Right lobe of liver (tissue), 4 donors: ENCODE measurements at regions not wholly inside any gene's neighbourhood (a gene's known extent, or its start where the extent isn't known, plus 50 kb on each side); places are given as distances from the start of the nearest gene placed in this dataset.

Experiments
- POLR2A ChIP-seq: fragments of 450-650 bp; IDR thresholded peaks from one replicate; pipeline ENCODE4 v1.6.1; 2017; ENCODE audit warnings: antibody characterized with exemption, mild to moderate bottlenecking
- TF ChIP-seq, protein P1 (sequence below), 4 donors: fragments of 200-600 bp in 3 of 4; fragments of 450-650 bp in 1 of 4; IDR thresholded peaks; one replicate each; pipeline versions ENCODE4 v1.5.1 to v1.8.0; 2016 to 2022; ENCODE audit warnings: antibody characterized with exemption in 4 of 4, mild to moderate bottlenecking in 2 of 4
- donor health status: DM: no; HTN: no; CAD: no.
- donor health status: DM: no; HTN: no; CAD: no.
- donor health status: DM: no; HTN: yes; CAD: no.

DNA sequence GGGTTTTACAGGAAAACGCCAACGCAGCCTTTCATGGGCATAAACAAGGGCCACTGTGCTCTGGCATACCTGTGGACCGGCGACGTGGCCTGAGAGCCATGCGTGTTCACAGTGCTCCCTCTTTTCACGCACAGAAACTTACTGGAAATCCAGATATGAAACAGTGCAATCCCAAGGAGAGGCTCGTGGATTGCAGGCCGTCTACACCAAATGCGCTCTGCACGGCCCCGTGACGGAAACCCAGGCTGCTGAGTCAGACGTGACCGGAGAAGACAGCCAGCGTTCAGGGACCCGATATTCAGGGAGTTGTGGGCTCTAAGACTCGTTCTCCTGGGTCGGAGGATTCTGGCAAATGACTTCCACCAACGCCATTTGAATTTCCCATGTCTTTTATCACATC, 129.2 kb downstream of the FOXL1 start:
- TF ChIP-seq, protein P1, sequence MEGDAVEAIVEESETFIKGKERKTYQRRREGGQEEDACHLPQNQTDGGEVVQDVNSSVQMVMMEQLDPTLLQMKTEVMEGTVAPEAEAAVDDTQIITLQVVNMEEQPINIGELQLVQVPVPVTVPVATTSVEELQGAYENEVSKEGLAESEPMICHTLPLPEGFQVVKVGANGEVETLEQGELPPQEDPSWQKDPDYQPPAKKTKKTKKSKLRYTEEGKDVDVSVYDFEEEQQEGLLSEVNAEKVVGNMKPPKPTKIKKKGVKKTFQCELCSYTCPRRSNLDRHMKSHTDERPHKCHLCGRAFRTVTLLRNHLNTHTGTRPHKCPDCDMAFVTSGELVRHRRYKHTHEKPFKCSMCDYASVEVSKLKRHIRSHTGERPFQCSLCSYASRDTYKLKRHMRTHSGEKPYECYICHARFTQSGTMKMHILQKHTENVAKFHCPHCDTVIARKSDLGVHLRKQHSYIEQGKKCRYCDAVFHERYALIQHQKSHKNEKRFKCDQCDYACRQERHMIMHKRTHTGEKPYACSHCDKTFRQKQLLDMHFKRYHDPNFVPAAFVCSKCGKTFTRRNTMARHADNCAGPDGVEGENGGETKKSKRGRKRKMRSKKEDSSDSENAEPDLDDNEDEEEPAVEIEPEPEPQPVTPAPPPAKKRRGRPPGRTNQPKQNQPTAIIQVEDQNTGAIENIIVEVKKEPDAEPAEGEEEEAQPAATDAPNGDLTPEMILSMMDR (IDR thresholded peaks at IDR 0.05) = no peak
- TF ChIP-seq POLR2A = no peak
